GM19463 (cell line): ENCODE measurements at regions not wholly inside any gene's neighbourhood (a gene's known extent, or its start where the extent isn't known, plus 50 kb on each side); places are given as distances from the start of the nearest gene placed in this dataset.

ENCODE experiments used
- ATAC-seq: cut with Tn5 transposase; IDR thresholded peaks from one replicate; pipeline ENCODE4 v1.9.1; 2021; ENCODE audit warnings: mild to moderate bottlenecking, moderate library complexity; ENCODE audit not compliant: unreplicated experiment

GRCh38 chr11:119941636-119942411, 196.1 kb downstream of the TRIM29 start:
- no peak for ATAC-seq

- no peak for ATAC-seq
These were observed 196.7 kb downstream of the TRIM29 start for GRCh38 chr11:119941171-119941570.

GRCh38 chr11:119940401-119940976, 197.4 kb downstream of the TRIM29 start:
- no peak for ATAC-seq

- no peak for ATAC-seq
These were observed 200.5 kb downstream of the TRIM29 start for GRCh38 chr11:119937412-119937811.

- no peak for ATAC-seq
These were observed 201.5 kb downstream of the TRIM29 start for GRCh38 chr11:119936426-119936825.

- ATAC-seq: no peak
These were observed 202.5 kb downstream of the TRIM29 start for GRCh38 chr11:119935349-119935925.

GRCh38 chr11:119934866-119935265, 203.0 kb downstream of the TRIM29 start:
- no peak for ATAC-seq

- ATAC-seq: no peak
These were observed 203.6 kb downstream of the TRIM29 start for GRCh38 chr11:119934267-119934666.

- no peak for ATAC-seq
These were observed 204.3 kb downstream of the TRIM29 start for GRCh38 chr11:119933584-119933983.

GRCh38 chr11:119932828-119933562, 204.0 kb upstream of the NECTIN1 start:
- no peak for ATAC-seq

- ATAC-seq: no peak
These were observed 199.0 kb upstream of the NECTIN1 start for GRCh38 chr11:119928047-119928446.

- no peak for ATAC-seq
These were observed 195.0 kb upstream of the NECTIN1 start for GRCh38 chr11:119924017-119924416.

GRCh38 chr11:119921571-119921970, 192.6 kb upstream of the NECTIN1 start:
- no peak for ATAC-seq

- no peak for ATAC-seq
These were observed 191.8 kb upstream of the NECTIN1 start for GRCh38 chr11:119920666-119921387.

- ATAC-seq: no peak
These were observed 190.7 kb upstream of the NECTIN1 start for GRCh38 chr11:119919656-119920055.

GRCh38 chr11:119918347-119918746, 189.3 kb upstream of the NECTIN1 start:
- ATAC-seq: no peak

- no peak for ATAC-seq
These were observed 187.6 kb upstream of the NECTIN1 start for GRCh38 chr11:119916568-119916967.

- no peak for ATAC-seq
These were observed 183.2 kb upstream of the NECTIN1 start for GRCh38 chr11:119912229-119912628.

GRCh38 chr11:119910650-119911049, 181.7 kb upstream of the NECTIN1 start:
- no peak for ATAC-seq

- ATAC-seq: no peak
These were observed 181.1 kb upstream of the NECTIN1 start for GRCh38 chr11:119910051-119910450.

GRCh38 chr11:119909495-119909894, 180.5 kb upstream of the NECTIN1 start:
- no peak for ATAC-seq
